Upper lobe of right lung (tissue), 1 donor: ENCODE measurements at regions not wholly inside any gene's neighbourhood (a gene's known extent, or its start where the extent isn't known, plus 50 kb on each side); places are given as distances from the start of the nearest gene placed in this dataset.

Source experiments
- ATAC-seq: fragments of 200-7000 bp; cut with Tn5 transposase; one replicate; pipeline ENCODE4 v1.9.1; 2020; ENCODE audit warnings: mild to moderate bottlenecking, moderate library complexity
- DNase-seq: peaks from one replicate; pipeline ENCODE4 v3.0.0-alpha.2; 2020
- H3K27ac ChIP-seq: fragments of 200-600 bp; one replicate; pipeline ENCODE4 v1.8.0; 2022
- H3K27me3 ChIP-seq: fragments of 200-600 bp; one replicate; pipeline ENCODE4 v1.8.0; 2022; ENCODE audit warnings: mild to moderate bottlenecking
- H3K36me3 ChIP-seq: fragments of 200-600 bp; one replicate; pipeline ENCODE4 v1.8.0; 2022
- H3K4me1 ChIP-seq: fragments of 200-600 bp; one replicate; pipeline ENCODE4 v1.8.0; 2022
- H3K4me3 ChIP-seq: fragments of 200-600 bp; one replicate; pipeline ENCODE4 v1.8.0; 2022; ENCODE audit warnings: mild to moderate bottlenecking
- H3K9me3 ChIP-seq: fragments of 200-600 bp; one replicate; pipeline ENCODE4 v1.8.0; 2022
- CTCF ChIP-seq: fragments of 200-600 bp; IDR thresholded peaks from one replicate; pipeline ENCODE4 v1.8.0; 2022; ENCODE audit warnings: antibody characterized with exemption
- intact Hi-C: fragments of 100-400 bp; cut with DNase I; formaldehyde crosslinking; loops from one replicate; pipeline ENCODE4 v1.11.0; 2022
- donor health status: DM: no; HTN: yes; CAD: no; lungs with severe emphysema.

DNA sequence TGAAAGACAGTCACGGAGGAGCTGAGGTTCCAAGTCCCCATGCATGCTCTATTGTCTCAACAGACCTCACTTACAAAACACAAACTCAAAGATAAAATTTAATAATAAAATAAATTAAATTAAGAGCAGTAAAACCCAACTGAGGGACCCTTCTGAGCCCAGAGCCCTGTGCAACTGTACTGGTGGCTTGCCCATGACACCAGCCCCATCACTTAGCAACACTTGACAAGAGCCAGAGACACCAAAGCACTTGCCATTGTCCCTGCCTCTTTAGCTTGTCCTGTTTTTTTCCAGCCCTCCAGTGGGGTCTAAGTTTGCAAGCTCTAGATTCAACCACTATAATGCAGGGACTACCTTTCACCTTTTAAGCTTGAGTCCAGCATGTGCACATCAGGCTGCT, 117.9 kb downstream of the JCAD start:
- no peaks in the 10 kb centered on the region for H3K27me3 ChIP-seq
- ATAC-seq (no peak), DNase-seq (no peak)
- H3K36me3 ChIP-seq = no peaks in the 10 kb centered on the region
- H3K9me3 ChIP-seq = no peaks in the 10 kb centered on the region
- no peak for TF ChIP-seq CTCF
- intact Hi-C loops = no loop called here
- H3K4me3 ChIP-seq = no peak overlapping the region
- no peak overlapping the region for H3K27ac ChIP-seq
- peaks cover under 1% of the 10 kb centered on the region for H3K4me1 ChIP-seq

DNA sequence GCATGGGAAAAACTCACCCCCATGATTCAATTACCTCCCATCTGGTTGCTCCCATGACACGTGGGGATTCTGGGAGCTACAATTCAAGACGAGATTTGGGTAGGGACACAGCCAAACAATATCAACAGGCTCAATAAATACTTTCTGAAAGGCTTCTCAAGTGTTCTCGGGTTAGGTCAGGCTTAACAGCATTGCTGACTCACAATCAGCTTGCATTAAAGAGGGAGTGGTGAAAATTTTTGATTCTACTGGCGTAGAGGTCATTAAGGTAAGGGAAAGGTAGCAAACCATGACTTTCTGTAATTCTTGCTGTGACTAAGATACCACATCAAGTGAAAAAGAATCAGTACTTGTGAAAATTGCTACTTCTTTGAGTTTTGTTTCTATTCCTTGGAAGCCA, 126.4 kb downstream of the JCAD start:
- no peak for DNase-seq
- TF ChIP-seq CTCF = no peak
- H3K4me1 ChIP-seq = no peaks in the 10 kb centered on the region
- H3K27me3 ChIP-seq = no peaks in the 10 kb centered on the region
- H3K36me3 ChIP-seq = no peaks in the 10 kb centered on the region
- no peaks in the 10 kb centered on the region for H3K9me3 ChIP-seq
- intact Hi-C loops = no loop called here
- no peak for ATAC-seq
- no peak overlapping the region for H3K4me3 ChIP-seq
- no peak overlapping the region for H3K27ac ChIP-seq

GRCh38 chr10:29931833-29932232, 127.6 kb downstream of the JCAD start:
- no peak for DNase-seq
- TF ChIP-seq CTCF = no peak
- intact Hi-C loops = no loop called here

GRCh38 chr10:29929006-29929405, 130.4 kb downstream of the JCAD start:
- DNase-seq (no peak), ATAC-seq (no peak)
- intact Hi-C loops = no loop called here

More at GRCh38 chr10:29931833-29932232, 127.6 kb downstream of the JCAD start:
- H3K4me3 ChIP-seq = no peak overlapping the region
- ATAC-seq = no peak
- H3K4me1 ChIP-seq = no peaks in the 10 kb centered on the region
- H3K9me3 ChIP-seq = no peaks in the 10 kb centered on the region
- no peaks in the 10 kb centered on the region for H3K27me3 ChIP-seq
- no peaks in the 10 kb centered on the region for H3K36me3 ChIP-seq
- no peak overlapping the region for H3K27ac ChIP-seq

GRCh38 chr10:29926693-29927048, 132.7 kb downstream of the JCAD start:
- no peaks in the 10 kb centered on the region for H3K4me1 ChIP-seq
- no peak overlapping the region for H3K4me3 ChIP-seq
- no peaks in the 10 kb centered on the region for H3K27me3 ChIP-seq
- H3K36me3 ChIP-seq = no peaks in the 10 kb centered on the region
- ATAC-seq (peak; percentile 21), DNase-seq (no peak)
- intact Hi-C loops = no loop called here
- TF ChIP-seq CTCF = peak; percentile 50
- H3K9me3 ChIP-seq = no peaks in the 10 kb centered on the region
- H3K27ac ChIP-seq = no peak overlapping the region

More at GRCh38 chr10:29929006-29929405, 130.4 kb downstream of the JCAD start:
- no peaks in the 10 kb centered on the region for H3K36me3 ChIP-seq
- no peaks in the 10 kb centered on the region for H3K27me3 ChIP-seq
- H3K9me3 ChIP-seq = no peaks in the 10 kb centered on the region
- no peaks in the 10 kb centered on the region for H3K4me1 ChIP-seq
- no peak overlapping the region for H3K4me3 ChIP-seq
- no peak overlapping the region for H3K27ac ChIP-seq
- no peak for TF ChIP-seq CTCF
